Erythroblast (primary cell): ENCODE measurements at regions not wholly inside any gene's neighbourhood (a gene's known extent, or its start where the extent isn't known, plus 50 kb on each side); places are given as distances from the start of the nearest gene placed in this dataset.

Source experiments
- GATA1 ChIP-seq: IDR thresholded peaks from 2 replicates; pipeline ENCODE4 v1.6.1; 2011; ENCODE audit warnings: low read depth, mild to moderate bottlenecking, control low read depth, low read length, moderate library complexity
- POLR2A ChIP-seq: IDR thresholded peaks from 2 replicates; pipeline ENCODE4 v1.6.1; 2011; ENCODE audit warnings: mild to moderate bottlenecking, low read length

- TF ChIP-seq POLR2A: no peak
- TF ChIP-seq GATA1: no peak
Measured at GRCh38 chr9:115362640-115363039, 244.7 kb upstream of the TNC start.
